AG04449 (cell line): ENCODE measurements at regions not wholly inside any gene's neighbourhood (a gene's known extent, or its start where the extent isn't known, plus 50 kb on each side); places are given as distances from the start of the nearest gene placed in this dataset.

Experiments used
- CTCF ChIA-PET: fragments of 350-600 bp; formaldehyde crosslinking; extraction: SDS; loops from one replicate; lab custom pipeline; 2021; ENCODE audit warnings: antibody characterized with exemption; lab: Yijun Ruan, JAX
- POLR2A ChIA-PET: fragments of 400-600, 350-600 bp; formaldehyde crosslinking; extraction: SDS; loops from one replicate; lab custom pipeline; 2020; ENCODE audit warnings: antibody characterized with exemption, inconsistent platforms; lab: Yijun Ruan, JAX
- DNase-seq: peaks from one replicate; pipeline ENCODE4 v3.0.0-alpha.2; 2010; ENCODE audit warnings: low read depth, low spot score
- H3K4me3 ChIP-seq: 2 replicates; pipeline ENCODE4 v1.5.1; 2011; ENCODE audit warnings: low read depth, mild to moderate bottlenecking, control low read depth, low read length
- CTCF ChIP-seq: IDR thresholded peaks from one replicate; pipeline ENCODE4 v1.5.1; 2011; ENCODE audit warnings: mild to moderate bottlenecking, moderate library complexity, low read length, control low read depth, inconsistent platforms; ENCODE audit not compliant: insufficient read depth; ENCODE audit errors: missing control alignments

GRCh38 chr2:236844711-236845110 lies 241.0 kb upstream of the COPS8 start:
- POLR2A ChIA-PET = no interaction called here
- no peak overlapping the region for H3K4me3 ChIP-seq
- CTCF ChIA-PET = no interaction called here
- no peak for DNase-seq
- TF ChIP-seq CTCF = no peak

GRCh38 chr2:236847023-236847422 lies 238.7 kb upstream of the COPS8 start:
- POLR2A ChIA-PET = no interaction called here
- no peak for DNase-seq
- TF ChIP-seq CTCF = no peak
- CTCF ChIA-PET = no interaction called here
- no peak overlapping the region for H3K4me3 ChIP-seq

GRCh38 chr2:236847538-236848263 lies 238.0 kb upstream of the COPS8 start:
- DNase-seq = no peak
- H3K4me3 ChIP-seq = no peak overlapping the region
- CTCF ChIA-PET = no interaction called here
- POLR2A ChIA-PET = no interaction called here
- no peak for TF ChIP-seq CTCF

- no peak for TF ChIP-seq CTCF
- POLR2A ChIA-PET = no interaction called here
Observed at GRCh38 chr2:236848501-236848900, 237.2 kb upstream of the COPS8 start.

GRCh38 chr2:236849508-236849907 lies 236.2 kb upstream of the COPS8 start:
- no peak for DNase-seq
- no peak overlapping the region for H3K4me3 ChIP-seq
- CTCF ChIA-PET = no interaction called here
- POLR2A ChIA-PET = no interaction called here
- TF ChIP-seq CTCF = no peak

More at GRCh38 chr2:236848501-236848900, 237.2 kb upstream of the COPS8 start:
- DNase-seq = no peak
- CTCF ChIA-PET = no interaction called here
- H3K4me3 ChIP-seq = no peak overlapping the region

GRCh38 chr2:236849940-236850339 lies 235.7 kb upstream of the COPS8 start:
- ChIA-PET POLR2A (no interaction called here), CTCF (no interaction called here)
- no peak for DNase-seq
- no peak for TF ChIP-seq CTCF
- H3K4me3 ChIP-seq = no peak overlapping the region
